Stimulated activated CD4-positive, alpha-beta T cell treated with anti-CD3 and anti-CD28 coated beads, Interleukin-12 subunit alpha, Interleukin-12 subunit beta, amount 100 ng/mL, for 24 hours (primary cell): ENCODE measurements at regions not wholly inside any gene's neighbourhood (a gene's known extent, or its start where the extent isn't known, plus 50 kb on each side); places are given as distances from the start of the nearest gene placed in this dataset.

Source experiments
- DNase-seq, 2 experiments: peaks; one replicate each; pipeline ENCODE4 v3.0.0-alpha.2; 2020; ENCODE audit warnings: low read depth in 2 of 2

GRCh38 chr2:9082158-9082557 is 78.7 kb upstream of the MBOAT2 start:
- no peak for DNase-seq

DNA sequence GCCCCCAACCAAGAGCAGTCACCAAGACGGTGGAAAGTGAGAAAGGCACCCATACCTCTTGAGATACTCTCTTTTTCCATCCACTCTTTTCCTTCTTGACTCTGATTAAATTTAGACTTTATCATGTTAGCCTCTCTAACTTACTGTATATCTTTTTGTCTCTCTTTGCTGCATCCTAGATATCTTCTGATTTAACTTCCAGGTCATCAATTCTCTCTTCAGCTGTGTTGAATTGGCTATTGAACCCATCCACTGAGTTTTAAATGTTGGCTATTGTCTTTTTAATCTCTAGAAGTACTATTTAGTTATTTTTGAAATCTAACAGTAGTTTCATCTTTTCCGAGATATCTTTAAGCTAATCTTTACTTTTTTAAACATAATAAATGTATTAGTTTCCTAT is 78.3 kb upstream of the MBOAT2 start:
- no peak for DNase-seq

GRCh38 chr2:9078405-9078804 is 74.9 kb upstream of the MBOAT2 start:
- no peak for DNase-seq

GRCh38 chr2:9077691-9078090 is 74.2 kb upstream of the MBOAT2 start:
- DNase-seq: no peak

- DNase-seq: no peak
Measured at GRCh38 chr2:9076755-9077154, 73.3 kb upstream of the MBOAT2 start.

- DNase-seq: no peak
Measured at GRCh38 chr2:9076210-9076609, 72.7 kb upstream of the MBOAT2 start.

GRCh38 chr2:9074930-9075329 is 71.4 kb upstream of the MBOAT2 start:
- no peak for DNase-seq

- no peak for DNase-seq
Measured at GRCh38 chr2:9071584-9072124, 68.2 kb upstream of the MBOAT2 start.

- no peak for DNase-seq
Measured at GRCh38 chr2:9071032-9071431, 67.5 kb upstream of the MBOAT2 start.

DNA sequence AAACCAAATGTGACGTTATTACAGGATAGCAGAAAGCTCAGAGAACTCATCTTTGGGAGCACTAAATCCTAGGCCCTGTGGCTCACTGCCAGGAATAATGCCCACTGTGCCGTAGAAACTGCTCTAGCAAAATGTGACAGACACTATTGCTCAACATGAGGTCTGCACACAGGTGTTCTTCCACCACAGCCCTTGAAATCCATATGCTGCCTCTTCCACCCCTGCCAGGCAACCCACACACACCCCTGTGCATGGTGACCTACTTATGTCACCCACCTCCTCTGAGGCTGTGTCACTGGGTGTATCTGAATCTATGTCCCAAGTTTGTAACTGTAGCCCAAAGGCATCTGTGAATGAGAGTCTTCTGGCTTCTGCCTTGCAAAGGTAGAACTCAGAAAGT is 66.1 kb upstream of the MBOAT2 start:
- no peak for DNase-seq

DNA sequence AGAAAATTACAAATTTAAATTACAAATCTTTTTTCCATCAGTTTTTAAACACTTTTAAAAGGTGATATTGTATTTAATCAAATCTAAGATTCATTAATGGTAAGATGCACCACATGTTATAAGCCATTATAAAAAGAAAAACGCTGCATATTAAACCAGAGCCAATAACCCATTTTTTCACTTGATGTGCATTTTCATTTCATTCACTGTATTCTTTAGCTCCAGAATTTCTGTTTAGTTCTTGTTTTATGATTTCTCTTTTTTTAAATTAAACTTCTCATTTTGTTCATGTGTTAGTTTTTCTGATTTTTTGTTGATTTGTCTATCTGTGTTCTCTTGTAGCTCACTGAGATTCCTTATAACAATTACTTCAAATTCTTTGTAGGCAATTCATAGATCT is 62.4 kb upstream of the MBOAT2 start:
- no peak for DNase-seq

DNA sequence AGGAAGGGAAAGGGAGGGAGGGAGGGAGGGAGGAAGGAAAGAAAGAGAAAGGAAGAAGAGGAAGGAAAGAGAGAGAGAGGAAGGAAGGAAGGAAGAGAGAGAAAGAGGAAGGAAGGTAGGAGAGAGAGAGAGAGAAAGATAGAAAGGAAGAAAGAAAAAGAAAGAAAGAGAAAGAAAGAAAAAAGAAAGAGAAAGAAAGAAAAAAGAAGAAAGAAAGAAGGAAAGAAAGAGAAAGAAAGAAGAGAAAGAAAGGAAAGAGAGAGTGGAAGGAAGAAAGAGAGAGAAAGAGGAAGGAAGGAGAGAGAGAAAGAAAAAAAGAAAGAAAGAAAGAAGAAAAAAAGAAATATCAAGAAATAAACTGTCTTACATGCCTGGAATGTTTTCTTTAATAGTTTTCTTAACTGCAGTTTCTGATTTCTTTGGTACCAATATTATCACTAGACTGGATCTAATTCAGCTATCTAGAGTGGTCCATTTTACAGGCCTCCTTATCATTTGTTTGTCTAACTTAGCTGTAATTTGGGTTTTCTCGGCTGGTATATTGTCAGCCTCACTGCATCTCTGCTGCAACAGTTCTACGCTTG is 59.6 kb upstream of the MBOAT2 start:
- no peak for DNase-seq

DNA sequence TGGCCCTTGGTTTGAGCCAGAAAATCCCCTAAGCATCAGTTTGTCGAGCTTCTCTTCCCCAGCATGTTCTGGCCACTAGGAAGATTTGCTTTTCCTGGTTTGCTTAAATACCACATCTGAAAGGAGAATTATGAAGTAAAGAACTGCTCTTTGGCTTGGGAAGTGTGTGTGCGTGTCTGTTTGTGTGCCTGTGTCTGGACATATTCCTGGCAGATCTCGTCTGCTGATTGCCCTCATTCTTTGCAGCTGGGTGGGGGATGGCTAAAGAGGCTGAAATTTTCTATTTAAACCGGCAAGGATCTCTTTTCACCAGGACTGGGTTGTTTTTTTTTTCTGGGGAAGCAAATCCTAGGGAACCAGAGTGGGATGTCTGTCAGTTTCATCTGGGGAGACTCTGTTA is 57.3 kb upstream of the MBOAT2 start:
- DNase-seq: no peak

DNA sequence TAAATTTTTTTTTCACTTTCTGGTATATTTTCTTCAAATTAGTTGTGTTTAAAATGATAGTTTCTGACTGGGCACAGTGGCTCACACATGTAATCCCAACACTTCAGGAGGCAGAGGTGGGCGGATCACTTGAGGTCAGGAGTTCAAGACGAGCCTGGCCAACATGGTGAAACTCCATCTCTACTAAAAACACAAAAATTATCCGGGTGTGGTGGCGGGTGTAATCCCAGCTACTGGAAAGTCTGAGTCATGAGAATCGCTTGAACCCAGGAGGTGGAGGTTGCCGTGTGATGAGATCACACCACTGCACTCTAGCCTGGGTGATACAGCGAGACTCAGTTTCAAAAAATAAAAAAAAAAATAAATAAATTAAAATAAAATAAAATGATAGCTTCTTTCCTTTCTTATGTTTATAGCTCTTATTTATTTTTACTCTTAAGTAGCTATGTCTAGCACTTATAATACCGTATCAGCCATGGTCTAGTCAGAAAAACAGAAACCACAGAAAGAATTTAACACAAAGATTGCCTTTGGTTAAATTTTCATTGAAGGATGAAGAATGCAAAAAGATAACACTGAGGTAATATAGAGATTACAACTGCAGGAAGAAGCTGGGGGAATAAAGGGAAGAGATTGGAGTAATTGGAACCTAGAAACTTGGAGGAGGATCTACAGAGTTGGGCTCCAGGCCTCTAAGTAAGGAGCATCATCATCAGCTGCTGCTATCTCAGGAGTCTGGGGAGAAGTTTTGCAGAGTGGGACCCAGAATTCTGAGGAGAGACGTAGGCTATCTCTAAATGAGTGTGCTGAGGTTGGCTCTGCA is 54.7 kb upstream of the MBOAT2 start:
- no peak for DNase-seq

- DNase-seq: no peak
Measured at GRCh38 chr2:9055471-9055870, 52.0 kb upstream of the MBOAT2 start.

DNA sequence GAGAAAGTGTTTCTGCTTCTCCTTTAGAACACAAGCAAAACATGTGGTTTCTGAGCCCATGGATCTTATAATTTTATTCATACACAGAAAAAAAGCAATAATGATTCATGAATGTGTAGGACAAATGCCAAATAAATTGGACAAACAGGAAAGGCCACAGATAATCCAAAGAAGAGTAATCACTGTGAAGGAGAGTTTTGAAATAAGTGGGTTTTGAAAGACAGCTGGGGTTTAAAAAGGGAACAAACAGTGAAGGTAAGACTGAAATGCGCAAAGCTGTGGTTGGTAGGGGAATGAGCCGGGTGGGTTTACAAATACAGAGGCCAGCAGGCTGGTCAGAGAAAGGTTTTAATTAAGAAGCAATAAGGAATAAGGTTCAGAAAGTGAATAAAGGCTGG is 50.0 kb upstream of the MBOAT2 start:
- no peak for DNase-seq
